HG03060 (cell line): ENCODE measurements at regions not wholly inside any gene's neighbourhood (a gene's known extent, or its start where the extent isn't known, plus 50 kb on each side); places are given as distances from the start of the nearest gene placed in this dataset.

Experiments
- ATAC-seq: cut with Tn5 transposase; IDR thresholded peaks from one replicate; pipeline ENCODE4 v1.9.1; 2021; ENCODE audit warnings: low read depth, moderate number of reproducible peaks; ENCODE audit not compliant: unreplicated experiment

DNA sequence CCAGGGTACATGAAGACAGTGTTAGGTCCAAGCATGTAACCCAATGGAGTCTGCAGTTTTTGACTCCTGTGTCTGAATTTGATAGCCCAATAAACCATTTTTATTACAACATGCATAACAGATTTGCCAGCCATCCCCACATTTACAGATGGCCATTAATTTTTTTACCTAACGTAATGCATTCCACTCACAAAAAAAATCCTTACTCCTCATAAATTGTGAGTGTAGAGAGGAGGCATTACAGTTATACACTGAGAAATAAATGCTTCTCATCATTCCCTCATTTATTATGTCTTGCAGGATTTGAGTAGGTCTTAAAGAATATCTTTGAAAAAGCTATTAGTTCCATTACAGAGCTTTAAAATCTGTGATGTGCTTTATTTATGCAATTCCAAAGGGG lies 193.8 kb downstream of the CMPK2 start:
- ATAC-seq = no peak

DNA sequence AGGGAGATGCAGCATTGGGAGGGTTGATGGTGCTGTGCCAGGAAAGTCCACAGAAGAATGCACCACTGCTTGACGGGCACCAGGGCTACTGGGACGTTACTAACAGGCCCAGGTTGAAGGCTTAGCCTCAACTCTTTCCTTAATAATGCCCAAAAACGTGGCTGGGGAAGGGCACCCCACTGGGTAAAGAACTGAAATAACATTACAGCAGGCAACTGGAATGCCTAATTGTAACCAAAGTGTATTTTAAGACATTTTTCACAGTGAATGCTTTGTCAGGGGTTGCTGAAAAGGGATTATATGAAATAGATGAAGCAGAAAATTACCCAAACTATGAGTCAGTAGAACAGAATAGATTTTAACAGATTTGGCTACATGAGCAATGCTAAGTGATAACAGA lies 191.3 kb downstream of the CMPK2 start:
- ATAC-seq = no peak

DNA sequence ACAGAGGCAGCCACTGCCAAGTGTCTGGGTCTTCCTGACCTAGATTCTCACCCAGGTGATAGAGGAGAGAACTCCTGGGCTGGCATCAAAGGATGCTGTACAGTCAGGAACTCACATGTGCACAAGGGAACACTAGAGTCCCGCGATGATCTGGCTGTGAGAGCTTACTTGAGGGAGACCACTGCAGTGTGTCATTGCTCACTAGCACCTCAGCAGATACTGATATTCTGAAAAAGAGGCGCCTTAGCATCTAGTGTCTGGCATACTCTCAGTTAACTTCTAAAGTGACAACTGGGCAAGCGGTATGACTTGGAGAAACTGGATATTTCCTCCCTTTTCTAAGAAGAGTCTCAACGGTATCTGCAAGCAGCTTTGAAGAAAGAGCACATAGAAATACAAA lies 189.9 kb downstream of the CMPK2 start:
- no peak for ATAC-seq

DNA sequence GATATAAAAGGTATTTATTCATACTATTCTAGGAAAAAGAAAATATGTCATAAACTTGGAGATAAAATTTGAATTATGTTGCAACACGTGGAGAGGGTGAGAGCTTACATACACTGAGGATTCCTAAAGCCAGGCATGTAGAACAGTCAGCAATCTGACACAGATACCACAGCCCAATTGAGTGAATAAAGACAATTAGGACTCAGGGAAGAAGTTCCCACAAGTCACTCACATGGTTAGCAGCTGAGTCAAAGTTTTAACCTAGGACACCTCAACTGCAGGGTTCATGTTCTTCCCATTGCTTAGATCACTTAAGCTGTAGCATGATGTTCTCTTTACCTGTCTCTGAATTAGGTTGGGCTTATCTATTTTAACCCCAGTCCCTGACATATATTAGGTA lies 189.5 kb downstream of the CMPK2 start:
- ATAC-seq = no peak

DNA sequence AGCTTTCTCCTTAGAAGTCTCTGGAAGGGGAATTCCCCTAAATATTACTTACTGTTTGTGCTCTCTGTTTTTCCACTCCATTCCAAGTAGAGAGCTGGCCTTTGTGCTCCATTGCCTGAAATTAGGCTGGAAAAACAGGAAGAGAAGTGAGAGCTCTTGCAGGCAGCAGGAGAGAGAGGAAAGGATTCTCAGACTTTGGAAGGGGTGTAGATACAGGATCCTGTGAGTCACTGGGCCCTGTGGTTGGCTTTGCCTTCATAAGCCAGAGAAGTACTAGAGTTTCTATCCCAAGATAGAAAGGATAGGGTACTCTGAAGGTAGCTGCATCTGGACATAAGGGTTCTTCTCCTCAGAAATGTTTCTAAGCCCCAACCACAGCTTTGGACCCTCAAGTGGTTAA lies 188.9 kb downstream of the CMPK2 start:
- ATAC-seq = no peak

DNA sequence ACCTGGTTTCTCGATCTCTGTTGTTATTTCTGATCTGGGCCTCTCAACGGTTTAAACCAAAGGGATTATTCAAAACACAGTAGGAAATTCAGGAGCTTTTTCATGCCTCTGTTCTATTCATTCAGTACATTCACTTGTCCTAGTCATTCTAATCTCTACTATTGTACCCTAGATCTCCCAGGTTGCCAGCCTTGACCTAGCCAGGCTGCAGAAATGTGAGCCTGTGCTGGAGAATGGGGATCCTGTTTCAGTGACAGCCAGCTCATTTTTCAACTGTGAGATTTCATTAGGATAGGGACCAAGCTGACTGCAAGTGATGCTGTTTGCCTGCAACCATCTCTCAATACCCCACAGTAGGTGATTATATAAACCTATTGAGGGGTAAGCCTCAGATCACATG lies 186.2 kb downstream of the CMPK2 start:
- ATAC-seq = no peak

DNA sequence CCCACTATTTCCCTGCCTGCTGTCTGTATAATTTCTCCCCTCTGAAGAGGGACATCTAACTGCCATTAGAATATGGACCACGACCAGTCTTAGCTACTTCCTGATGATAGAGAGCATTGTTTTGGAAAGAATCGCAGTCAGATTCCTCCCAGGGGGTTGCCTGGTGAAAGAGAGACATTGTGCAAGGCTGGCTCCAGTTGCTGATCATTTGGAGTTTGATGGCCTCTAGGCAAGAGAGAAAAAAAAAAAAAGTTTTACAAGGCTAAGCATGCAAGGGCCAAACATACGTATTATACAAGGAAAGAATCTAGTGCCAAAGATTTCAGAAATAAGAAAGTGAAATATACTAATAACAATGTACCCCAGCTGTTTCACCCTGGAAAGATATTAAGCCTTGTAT lies 182.2 kb downstream of the CMPK2 start:
- no peak for ATAC-seq

DNA sequence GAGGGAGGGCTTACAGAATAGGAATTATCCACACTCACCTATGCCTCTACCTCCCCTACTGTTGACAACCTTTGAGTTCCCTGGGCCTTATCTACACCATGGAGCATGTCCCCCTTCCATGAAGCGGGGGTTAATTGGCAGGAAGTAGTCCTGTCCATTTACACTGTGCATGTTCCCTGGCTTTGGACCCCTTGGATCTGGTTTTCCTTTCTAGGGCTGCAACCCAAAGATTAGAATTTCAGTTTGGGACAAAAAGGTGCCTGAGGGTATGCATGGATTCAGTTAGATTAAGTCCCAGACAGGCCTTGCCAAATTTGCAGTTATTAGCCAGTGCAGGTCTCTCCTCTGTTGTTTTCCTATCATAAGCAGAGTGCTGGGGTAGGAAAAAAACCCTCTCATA lies 180.3 kb downstream of the CMPK2 start:
- no peak for ATAC-seq

DNA sequence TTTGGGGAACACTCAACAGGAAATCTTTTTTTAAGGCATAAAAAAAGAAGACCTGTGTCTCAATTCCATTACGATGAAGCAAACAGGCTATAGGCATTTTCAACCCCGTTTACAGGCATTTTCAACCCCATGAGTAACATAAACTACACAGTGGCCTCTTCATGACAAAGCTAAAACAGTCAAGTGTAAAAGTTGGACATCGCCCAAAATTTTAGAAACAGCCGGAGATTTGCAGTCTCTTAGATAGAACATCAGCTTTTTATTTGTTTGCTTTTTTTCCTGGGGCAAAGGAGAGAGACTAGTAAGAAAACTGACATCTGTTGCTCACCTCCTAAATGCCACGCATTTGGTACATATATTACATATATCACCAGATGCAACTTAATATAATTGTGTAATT lies 173.7 kb downstream of the CMPK2 start:
- ATAC-seq = no peak

DNA sequence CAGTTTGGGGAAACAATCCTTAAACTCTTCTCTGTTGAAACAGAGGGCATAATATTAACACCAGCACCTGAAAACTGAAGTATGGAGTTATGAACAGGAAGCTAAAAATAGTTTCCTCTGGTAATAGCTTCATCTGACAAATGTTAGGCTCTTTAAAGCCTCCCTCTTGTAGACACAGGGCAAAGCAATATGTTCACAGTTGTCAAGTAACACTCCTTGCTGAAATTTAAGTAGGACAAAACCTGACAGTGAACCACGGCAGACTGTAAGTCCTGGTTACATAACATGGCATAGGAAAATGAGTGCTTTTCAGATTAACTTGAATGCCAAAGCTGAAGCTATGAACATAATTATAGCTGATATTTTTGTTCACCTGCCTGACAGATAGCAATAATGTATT lies 172.9 kb downstream of the CMPK2 start:
- ATAC-seq = no peak

DNA sequence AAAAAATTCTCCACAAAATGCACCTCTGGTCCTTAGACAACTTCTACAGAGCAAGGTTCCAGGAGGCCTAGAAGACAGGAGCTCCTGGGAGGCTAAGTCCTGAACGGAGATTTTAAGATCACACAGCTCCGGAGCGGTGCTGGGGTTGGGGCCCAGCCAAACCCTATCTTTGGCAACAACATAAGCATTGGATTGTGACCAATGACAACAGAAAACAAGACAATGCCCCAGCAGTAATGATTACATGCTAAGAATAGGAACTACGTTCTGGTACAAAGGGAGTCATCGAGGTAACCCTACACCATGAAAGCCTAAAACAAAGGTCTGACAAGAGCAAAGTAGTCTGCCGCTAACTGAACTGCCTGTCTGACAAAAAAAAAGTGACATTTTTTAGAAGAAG lies 171.2 kb downstream of the CMPK2 start:
- ATAC-seq = no peak

DNA sequence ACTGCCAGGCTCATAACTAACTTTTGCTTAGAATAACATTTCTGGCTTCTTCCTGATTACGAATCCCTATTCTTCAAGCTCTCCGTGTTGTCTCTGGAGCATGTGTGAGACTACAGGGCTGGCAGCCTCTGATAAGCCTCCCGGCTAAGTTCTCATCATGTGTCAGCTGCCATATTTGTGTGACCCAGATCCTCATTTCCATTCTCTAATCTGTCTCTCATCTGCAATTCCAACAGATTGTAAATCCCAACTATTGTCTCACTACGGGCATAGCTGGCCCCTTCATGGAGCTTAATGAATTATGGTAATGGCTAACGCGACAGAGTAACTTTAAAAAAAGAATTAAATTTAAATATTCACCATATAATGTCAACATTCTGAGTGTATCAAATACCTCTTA lies 165.4 kb downstream of the CMPK2 start:
- ATAC-seq = no peak

DNA sequence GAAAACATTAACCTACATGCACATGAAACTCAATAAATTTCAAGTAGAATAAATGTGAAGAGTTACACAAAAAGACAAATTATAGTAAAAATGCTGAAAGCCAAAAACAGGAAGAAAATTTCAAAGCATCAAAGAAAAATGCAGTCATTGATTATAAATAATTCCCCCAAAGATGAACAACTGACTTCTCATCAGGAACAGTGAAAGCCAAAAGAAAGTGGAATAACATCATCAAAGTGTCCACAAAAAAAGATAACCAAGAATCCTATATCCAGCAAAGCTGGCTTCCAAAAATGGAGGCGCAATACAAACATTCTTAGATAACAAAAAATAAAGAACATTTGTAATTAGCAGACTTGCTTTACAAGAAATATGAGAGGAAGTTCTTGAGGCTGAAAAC lies 161.6 kb downstream of the CMPK2 start:
- no peak for ATAC-seq

DNA sequence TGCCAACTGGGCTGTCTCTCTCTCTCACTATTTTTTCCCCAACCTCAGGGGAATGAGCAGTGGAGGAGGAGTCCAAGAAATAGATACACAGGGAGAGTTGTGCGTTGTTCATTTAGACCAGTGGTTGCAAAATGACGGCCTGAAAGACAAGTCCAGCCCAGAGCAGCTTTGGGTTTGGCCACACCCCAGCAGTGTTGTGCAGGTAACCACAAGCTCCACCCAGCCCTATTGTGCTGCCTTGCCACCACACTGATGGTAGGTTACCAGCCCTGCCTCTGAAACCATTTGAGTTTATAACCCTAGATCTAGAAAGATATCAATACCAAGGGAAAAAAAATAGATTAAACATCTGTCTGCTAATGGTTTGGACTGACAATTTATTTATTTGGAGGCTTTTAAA lies 144.3 kb downstream of the CMPK2 start:
- ATAC-seq = no peak

DNA sequence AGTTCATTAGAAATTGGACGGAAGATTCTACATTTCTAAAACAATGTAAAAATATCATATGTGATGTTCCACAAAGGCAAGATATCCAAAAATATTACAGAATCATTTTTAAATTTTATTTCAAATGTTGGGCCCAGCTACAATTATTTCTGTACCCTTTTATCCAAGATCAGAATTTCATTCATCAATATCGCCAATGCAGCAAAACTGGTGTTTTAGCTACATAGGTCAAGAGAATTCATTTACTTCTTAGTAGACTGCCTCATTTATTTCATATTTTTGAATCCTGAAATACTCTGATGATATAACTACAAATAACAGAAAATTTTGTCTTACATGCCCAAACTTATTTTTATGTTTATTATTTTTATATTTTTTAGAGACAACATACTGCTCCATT lies 143.1 kb downstream of the CMPK2 start:
- no peak for ATAC-seq

DNA sequence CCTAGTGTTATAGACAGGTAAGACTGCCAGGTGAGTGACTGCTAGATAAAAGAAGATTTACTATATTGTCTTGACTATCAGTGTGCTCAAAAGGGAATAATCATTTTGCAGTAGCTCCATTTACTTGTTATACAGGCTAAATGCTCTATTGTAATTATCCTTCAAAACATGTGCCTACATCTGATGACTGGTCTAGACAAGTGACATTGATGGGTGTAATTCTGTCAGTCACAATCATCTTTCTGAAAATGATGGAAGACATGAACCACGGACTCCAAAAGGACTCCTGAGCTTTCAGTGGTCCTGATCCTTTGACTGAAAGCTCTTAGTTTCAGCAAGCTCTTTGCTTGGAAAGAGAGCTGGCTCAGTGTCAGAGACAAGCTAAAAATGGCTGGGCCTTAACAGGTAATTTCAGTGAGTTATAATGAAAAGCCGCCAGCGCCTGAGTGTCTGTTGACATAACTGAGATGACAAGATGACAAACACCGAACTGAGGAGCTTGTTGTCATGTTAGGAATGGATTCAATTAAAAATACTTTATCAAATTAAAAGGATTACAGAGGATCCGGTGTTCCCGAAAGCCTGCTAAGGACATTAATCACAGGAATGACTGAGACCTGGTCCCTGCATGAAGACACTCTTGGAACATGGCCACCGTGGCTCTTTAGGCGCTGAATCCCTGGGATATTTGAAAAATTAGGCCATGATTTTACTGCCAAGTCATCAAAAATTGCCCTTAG lies 141.7 kb downstream of the CMPK2 start:
- ATAC-seq = no peak

DNA sequence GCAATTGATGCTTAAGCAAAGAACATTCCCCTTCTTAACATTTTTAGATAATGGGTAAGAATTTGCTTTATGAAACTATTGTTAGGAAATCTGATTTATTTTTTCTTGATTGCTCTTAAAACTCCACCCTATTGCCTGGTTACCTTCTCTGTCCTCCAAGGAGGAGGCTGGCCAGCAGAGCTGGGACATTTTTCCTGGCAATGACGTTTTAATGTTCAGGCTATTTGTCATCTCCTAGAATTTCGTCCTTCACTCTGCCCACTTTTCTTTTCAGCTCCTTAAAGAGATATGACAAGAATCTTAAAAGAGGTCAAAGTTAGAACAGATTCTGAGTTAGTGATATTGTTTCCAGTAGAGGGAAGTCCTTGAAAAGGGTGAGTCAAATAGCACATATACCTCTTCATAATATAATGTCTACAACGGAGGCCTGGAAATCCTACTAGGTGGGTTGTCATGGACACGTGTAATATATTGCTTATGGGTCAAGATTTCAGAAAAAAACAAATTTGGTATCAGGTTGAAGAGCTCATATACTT lies 141.0 kb downstream of the CMPK2 start:
- ATAC-seq = no peak

DNA sequence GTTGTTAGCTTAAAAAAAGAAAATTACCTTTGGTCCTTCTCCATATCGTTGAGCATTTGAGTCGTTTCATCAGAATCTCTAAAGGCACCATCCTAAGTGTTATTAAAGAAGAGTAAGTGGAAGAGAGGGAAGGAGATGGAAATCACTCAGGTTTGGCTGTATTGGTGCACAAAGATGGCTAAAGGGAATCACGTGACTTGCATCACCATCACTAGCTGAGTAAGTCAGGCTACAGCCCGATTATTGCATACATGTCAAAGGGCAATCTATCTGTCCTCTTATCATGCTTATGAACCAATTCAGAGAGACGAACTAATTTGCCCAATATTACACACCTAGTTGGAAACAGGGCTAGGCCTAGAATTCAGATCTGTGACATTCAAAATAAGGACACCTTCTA lies 137.6 kb downstream of the CMPK2 start:
- ATAC-seq = no peak

DNA sequence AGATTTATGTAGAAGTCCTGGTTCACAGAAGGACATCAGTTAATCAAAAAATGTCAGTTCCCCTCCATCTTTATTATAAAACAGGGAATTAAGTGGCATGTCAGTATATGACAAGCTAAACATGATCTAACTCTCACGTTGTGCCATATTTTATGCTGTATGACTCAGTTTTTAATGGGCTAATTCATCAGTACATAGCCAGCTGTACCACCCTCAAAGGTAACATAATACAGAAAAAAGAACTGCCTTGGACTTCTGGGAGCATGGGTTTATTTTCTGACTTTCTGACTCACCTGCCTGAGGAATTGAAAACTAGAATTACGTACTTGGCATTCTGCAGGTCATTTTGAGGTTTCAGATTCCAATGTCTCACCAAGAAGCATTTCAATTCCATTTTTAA lies 135.7 kb downstream of the CMPK2 start:
- ATAC-seq = no peak

DNA sequence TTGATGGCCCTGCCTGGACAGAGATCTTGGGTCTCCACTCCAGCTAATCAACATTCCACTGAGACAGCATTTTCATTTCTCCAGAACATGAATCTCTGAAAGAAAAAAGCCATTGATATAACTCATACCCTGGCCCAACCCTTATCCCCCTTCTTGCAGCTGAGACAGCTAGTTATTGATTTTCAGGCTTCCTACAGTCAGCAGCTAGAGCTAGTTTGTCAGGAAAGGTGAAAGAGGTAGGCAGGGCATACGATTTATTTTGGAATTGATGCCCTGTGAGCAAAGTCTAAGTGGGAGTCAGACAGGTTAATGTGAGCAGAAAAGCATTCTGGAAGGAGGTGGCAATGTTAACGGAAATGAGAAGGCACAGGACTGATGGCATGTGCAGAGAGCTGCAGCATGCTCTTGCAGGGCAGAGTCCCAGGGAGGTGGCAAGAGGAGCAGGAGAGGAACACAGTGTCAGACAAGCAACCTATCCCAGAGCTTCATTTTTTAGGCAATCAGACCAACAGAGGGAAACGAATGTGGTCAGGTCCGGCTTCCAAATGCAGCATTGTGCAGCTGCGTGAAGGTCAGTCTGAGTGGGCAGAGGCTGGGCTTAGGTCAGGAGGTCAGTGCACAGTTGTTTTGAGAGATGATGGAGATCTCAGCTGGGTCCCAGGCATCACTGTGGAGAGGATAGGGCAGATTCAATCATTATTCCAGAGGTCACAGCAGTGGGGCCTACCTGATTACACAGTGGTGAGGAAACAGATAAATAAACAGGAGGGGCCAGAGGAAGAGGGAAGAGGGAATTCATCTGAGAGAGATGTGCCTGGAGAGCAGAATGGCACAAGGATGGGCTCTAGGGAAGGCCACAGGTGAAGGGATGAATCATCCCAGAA lies 134.8 kb downstream of the CMPK2 start:
- no peak for ATAC-seq

DNA sequence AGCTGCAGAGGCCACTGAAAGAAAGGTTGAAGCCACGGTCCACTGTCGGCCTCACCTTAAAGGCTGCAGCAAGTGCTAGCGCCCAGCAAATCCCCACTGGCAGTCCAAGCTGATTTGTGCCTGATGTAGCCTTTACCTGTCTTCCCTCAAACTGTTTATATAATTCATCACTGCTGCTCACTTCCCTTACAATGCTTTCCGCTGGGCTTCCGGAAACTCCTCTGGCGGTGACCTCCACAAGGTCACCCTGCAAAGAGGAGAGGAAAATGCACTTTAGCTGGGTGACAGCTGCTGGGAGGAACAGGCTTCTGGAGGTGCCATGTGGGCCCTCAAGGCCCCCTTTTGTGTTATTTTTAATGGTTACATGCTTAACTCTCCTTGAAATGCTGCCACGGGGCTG lies 126.2 kb downstream of the CMPK2 start:
- no peak for ATAC-seq

DNA sequence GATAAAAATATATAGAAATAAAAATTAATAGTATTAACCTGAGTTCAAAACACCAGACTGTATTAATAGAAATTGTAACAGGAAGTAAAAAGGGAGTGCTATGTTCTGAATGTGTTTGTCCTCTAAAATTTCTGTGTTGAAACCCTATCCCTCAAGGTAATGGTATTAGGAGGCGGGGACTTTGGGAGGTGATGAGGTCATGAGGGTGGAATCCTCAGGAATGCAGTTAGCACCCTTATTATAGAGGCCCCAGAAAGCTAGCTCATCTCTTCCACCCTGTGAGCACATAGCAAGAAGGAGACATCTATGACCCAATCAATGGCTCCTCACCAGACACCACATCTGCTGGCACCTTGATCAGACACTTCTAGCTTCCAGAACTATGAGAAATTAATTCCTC lies 124.5 kb downstream of the CMPK2 start:
- ATAC-seq = no peak
